ENCODE measurements at regions not wholly inside any gene's neighbourhood (a gene's known extent, or its start where the extent isn't known, plus 50 kb on each side); places are given as distances from the start of the nearest gene placed in this dataset.

- H3K9me3 ChIP-seq (ENCODE audit: control insufficient read depth, low read length), result no peaks in the 10 kb centered on the region
- H3K4me1 ChIP-seq (ENCODE audit: control insufficient read depth, insufficient read depth, low read length), result no peaks in the 10 kb centered on the region
- H3K9ac ChIP-seq (ENCODE audit: low read length), result no peak overlapping the region
- H3K27me3 ChIP-seq (ENCODE audit: control insufficient read depth, insufficient read depth, low read length), result no peaks in the 10 kb centered on the region
- H3K4me3 ChIP-seq (ENCODE audit: low read length), result no peak overlapping the region
- H3K36me3 ChIP-seq (ENCODE audit: control insufficient read depth, insufficient read depth, low read length), result no peaks in the 10 kb centered on the region
Measured at GRCh38 chr6:134596191-134596590, 278.3 kb upstream of the SGK1 start.

- H3K4me1 ChIP-seq (ENCODE audit: control insufficient read depth, insufficient read depth, low read length), result no peaks in the 10 kb centered on the region
- H3K9ac ChIP-seq (ENCODE audit: low read length), result no peak overlapping the region
- no peaks in the 10 kb centered on the region for H3K36me3 ChIP-seq (ENCODE audit: control insufficient read depth, insufficient read depth, low read length)
- H3K4me3 ChIP-seq (ENCODE audit: low read length), result no peak overlapping the region
- no peaks in the 10 kb centered on the region for H3K27me3 ChIP-seq (ENCODE audit: control insufficient read depth, insufficient read depth, low read length)
- H3K9me3 ChIP-seq (ENCODE audit: control insufficient read depth, low read length), result no peaks in the 10 kb centered on the region
Measured at GRCh38 chr6:134594881-134595280, 277.0 kb upstream of the SGK1 start.

GRCh38 chr6:134593887-134594286 is 276.0 kb upstream of the SGK1 start:
- Histone ChIP-seq H3K4me3 (ENCODE audit: low read length) (no peak overlapping the region), H3K4me1 (ENCODE audit: control insufficient read depth, insufficient read depth, low read length) (no peaks in the 10 kb centered on the region), H3K36me3 (ENCODE audit: control insufficient read depth, insufficient read depth, low read length) (no peaks in the 10 kb centered on the region), H3K9ac (ENCODE audit: low read length) (no peak overlapping the region), H3K9me3 (ENCODE audit: control insufficient read depth, low read length) (no peaks in the 10 kb centered on the region), H3K27me3 (ENCODE audit: control insufficient read depth, insufficient read depth, low read length) (no peaks in the 10 kb centered on the region)

GRCh38 chr6:134593442-134593841 is 275.5 kb upstream of the SGK1 start:
- Histone ChIP-seq H3K36me3 (ENCODE audit: control insufficient read depth, insufficient read depth, low read length) (no peaks in the 10 kb centered on the region), H3K9me3 (ENCODE audit: control insufficient read depth, low read length) (no peaks in the 10 kb centered on the region), H3K9ac (ENCODE audit: low read length) (no peak overlapping the region), H3K4me1 (ENCODE audit: control insufficient read depth, insufficient read depth, low read length) (no peaks in the 10 kb centered on the region), H3K4me3 (ENCODE audit: low read length) (no peak overlapping the region), H3K27me3 (ENCODE audit: control insufficient read depth, insufficient read depth, low read length) (no peaks in the 10 kb centered on the region)

DNA sequence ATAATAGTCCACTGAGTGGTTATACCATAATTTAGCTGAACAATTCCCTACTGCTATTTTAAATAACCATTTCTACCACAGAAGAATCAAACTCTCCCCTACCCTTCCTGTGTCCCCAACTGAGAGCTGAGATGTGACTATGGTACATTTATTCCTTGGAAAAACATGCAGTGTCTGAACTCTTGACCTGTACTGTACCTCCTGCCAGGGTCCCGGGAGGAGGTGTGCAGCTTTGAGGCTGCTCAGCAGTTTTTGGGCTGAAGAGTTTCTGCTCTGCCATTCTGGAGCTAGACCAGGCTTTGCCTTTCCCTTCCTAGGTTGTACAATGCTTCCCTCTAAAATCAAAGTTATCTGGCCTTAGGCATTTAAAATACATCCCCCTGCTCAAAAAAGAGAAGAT is 275.1 kb upstream of the SGK1 start:
- Histone ChIP-seq H3K9ac (ENCODE audit: low read length) (no peak overlapping the region), H3K4me3 (ENCODE audit: low read length) (no peak overlapping the region), H3K27me3 (ENCODE audit: control insufficient read depth, insufficient read depth, low read length) (no peaks in the 10 kb centered on the region), H3K4me1 (ENCODE audit: control insufficient read depth, insufficient read depth, low read length) (no peaks in the 10 kb centered on the region), H3K9me3 (ENCODE audit: control insufficient read depth, low read length) (no peaks in the 10 kb centered on the region), H3K36me3 (ENCODE audit: control insufficient read depth, insufficient read depth, low read length) (no peaks in the 10 kb centered on the region)

DNA sequence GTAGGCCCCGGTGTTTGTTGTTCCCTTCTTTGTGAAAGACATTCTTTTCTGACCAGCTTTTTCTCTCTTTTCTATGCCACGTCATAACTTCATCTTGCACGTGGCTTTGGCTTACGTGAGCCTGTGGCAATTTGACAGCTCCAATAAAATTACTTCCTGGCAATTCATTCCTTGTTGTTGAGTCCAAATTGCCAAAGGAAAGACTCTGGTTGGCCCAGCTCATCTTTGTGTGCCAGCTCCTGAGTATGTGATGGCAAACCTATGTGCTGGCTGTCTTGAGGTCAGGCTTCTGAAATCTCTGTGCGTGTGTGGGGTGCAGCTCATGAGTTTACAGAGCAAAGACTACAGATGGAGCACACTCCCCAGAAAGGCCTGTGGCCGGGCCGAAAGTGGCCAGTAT is 272.5 kb upstream of the SGK1 start:
- no peak overlapping the region for H3K4me3 ChIP-seq (ENCODE audit: low read length)
- H3K9me3 ChIP-seq (ENCODE audit: control insufficient read depth, low read length), result no peaks in the 10 kb centered on the region
- no peaks in the 10 kb centered on the region for H3K27me3 ChIP-seq (ENCODE audit: control insufficient read depth, insufficient read depth, low read length)
- no peaks in the 10 kb centered on the region for H3K4me1 ChIP-seq (ENCODE audit: control insufficient read depth, insufficient read depth, low read length)
- no peaks in the 10 kb centered on the region for H3K36me3 ChIP-seq (ENCODE audit: control insufficient read depth, insufficient read depth, low read length)
- no peak overlapping the region for H3K9ac ChIP-seq (ENCODE audit: low read length)

- H3K4me3 ChIP-seq (ENCODE audit: low read length), result no peak overlapping the region
- H3K27me3 ChIP-seq (ENCODE audit: control insufficient read depth, insufficient read depth, low read length), result no peaks in the 10 kb centered on the region
Measured at GRCh38 chr6:134590004-134590403, 272.1 kb upstream of the SGK1 start.

DNA sequence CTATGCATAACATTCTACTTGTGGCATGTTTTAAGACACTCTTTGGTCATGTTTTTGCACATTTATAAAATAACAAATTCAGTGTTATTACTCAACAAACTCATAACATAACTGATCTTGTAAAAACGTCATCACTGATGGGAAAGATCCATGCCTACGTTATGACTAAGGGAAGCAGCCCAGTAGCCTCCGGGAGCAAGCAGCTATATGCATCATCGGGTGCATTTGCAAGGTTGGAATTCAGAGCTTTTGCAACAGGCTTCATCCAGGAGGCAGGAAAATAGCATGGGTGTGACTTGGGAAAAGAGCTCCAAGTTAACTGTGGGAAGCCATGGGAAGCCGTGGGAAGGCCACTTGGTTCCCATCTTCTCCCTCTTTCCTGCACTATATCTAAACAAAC is 271.6 kb upstream of the SGK1 start:
- Histone ChIP-seq H3K4me3 (ENCODE audit: low read length) (no peak overlapping the region), H3K9me3 (ENCODE audit: control insufficient read depth, low read length) (no peaks in the 10 kb centered on the region), H3K4me1 (ENCODE audit: control insufficient read depth, insufficient read depth, low read length) (no peaks in the 10 kb centered on the region), H3K36me3 (ENCODE audit: control insufficient read depth, insufficient read depth, low read length) (no peaks in the 10 kb centered on the region), H3K9ac (ENCODE audit: low read length) (no peak overlapping the region), H3K27me3 (ENCODE audit: control insufficient read depth, insufficient read depth, low read length) (no peaks in the 10 kb centered on the region)

More at GRCh38 chr6:134590004-134590403, 272.1 kb upstream of the SGK1 start:
- H3K4me1 ChIP-seq (ENCODE audit: control insufficient read depth, insufficient read depth, low read length), result no peaks in the 10 kb centered on the region
- H3K9me3 ChIP-seq (ENCODE audit: control insufficient read depth, low read length), result no peaks in the 10 kb centered on the region
- H3K9ac ChIP-seq (ENCODE audit: low read length), result no peak overlapping the region
- H3K36me3 ChIP-seq (ENCODE audit: control insufficient read depth, insufficient read depth, low read length), result no peaks in the 10 kb centered on the region

GRCh38 chr6:134588267-134588666 is 270.4 kb upstream of the SGK1 start:
- H3K9ac ChIP-seq (ENCODE audit: low read length), result no peak overlapping the region
- no peaks in the 10 kb centered on the region for H3K9me3 ChIP-seq (ENCODE audit: control insufficient read depth, low read length)
- no peaks in the 10 kb centered on the region for H3K36me3 ChIP-seq (ENCODE audit: control insufficient read depth, insufficient read depth, low read length)

DNA sequence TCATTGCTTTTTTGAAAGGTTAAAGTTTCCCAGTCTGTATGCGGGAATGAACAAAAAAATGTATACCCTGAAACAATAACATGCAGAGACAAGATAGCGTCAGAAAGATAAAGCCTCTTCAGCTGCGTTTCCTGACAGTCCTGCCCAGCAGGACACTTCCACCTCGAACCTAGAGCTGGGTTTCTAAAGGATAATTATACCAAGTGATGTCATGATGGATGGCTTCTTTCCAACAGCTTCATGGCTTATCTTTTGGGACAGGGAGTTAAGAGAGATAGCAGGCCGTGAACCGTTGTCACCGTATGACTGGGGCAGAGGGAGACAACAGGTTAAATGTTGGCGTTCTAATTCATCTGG is 267.6 kb upstream of the SGK1 start:
- no peaks in the 10 kb centered on the region for H3K27me3 ChIP-seq (ENCODE audit: control insufficient read depth, insufficient read depth, low read length)
- no peaks in the 10 kb centered on the region for H3K4me1 ChIP-seq (ENCODE audit: control insufficient read depth, insufficient read depth, low read length)
- no peak overlapping the region for H3K4me3 ChIP-seq (ENCODE audit: low read length)
- H3K9me3 ChIP-seq (ENCODE audit: control insufficient read depth, low read length), result no peaks in the 10 kb centered on the region
- no peak overlapping the region for H3K9ac ChIP-seq (ENCODE audit: low read length)
- H3K36me3 ChIP-seq (ENCODE audit: control insufficient read depth, insufficient read depth, low read length), result no peaks in the 10 kb centered on the region

More at GRCh38 chr6:134588267-134588666, 270.4 kb upstream of the SGK1 start:
- no peaks in the 10 kb centered on the region for H3K4me1 ChIP-seq (ENCODE audit: control insufficient read depth, insufficient read depth, low read length)
- H3K27me3 ChIP-seq (ENCODE audit: control insufficient read depth, insufficient read depth, low read length), result no peaks in the 10 kb centered on the region
- no peak overlapping the region for H3K4me3 ChIP-seq (ENCODE audit: low read length)

DNA sequence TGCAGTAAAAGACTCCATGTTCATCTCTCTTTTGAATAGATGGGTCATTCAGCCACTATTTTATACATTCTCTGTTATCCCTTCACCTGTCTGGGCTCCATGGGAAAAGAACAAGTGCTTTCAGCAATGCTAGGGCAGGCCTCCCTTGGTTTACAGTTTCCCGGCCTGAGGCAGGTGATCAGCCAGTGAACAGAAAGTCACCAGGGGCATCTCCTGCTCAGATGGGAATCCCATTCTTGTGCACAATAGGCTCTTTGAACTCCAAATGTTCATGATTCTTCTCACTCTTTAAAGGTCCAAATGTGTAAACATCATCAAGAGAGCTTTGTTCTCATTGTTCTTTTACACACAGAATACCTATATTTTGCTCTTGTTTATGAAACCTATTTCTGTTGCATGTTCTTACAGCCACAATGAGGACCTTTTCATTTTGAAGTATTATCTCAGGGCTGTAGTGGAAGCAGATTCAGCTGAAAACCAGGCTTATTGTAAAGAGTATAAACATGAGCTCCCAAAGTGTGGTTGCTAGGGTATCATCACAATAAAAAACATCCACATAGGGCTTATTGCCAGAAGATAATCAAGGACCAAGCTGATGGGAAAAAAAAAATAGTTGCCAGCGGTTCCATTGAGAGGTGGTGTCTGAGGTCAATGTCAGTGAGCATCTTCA is 267.1 kb upstream of the SGK1 start:
- Histone ChIP-seq H3K9me3 (ENCODE audit: control insufficient read depth, low read length) (no peaks in the 10 kb centered on the region), H3K36me3 (ENCODE audit: control insufficient read depth, insufficient read depth, low read length) (no peaks in the 10 kb centered on the region), H3K9ac (ENCODE audit: low read length) (no peak overlapping the region), H3K4me3 (ENCODE audit: low read length) (no peak overlapping the region), H3K27me3 (ENCODE audit: control insufficient read depth, insufficient read depth, low read length) (no peaks in the 10 kb centered on the region), H3K4me1 (ENCODE audit: control insufficient read depth, insufficient read depth, low read length) (no peaks in the 10 kb centered on the region)

DNA sequence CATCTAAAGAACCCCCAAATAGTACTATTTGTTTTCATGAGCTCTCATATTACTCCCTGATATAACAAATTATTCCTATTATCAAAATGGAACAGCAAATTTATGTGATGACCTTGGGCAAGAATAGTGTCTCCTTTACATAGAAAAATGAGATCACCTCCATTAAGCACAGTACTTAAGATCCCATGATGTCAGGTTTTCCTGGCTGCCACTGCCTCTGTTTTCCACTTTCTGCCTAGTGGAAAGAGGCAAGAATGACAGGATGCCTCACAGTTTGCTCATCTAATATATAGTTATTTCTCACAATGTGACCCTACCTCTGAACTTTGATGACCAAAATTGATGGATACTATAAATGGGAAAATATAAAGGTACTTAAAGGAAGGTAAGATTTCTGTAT is 260.1 kb upstream of the SGK1 start:
- H3K27me3 ChIP-seq (ENCODE audit: control insufficient read depth, insufficient read depth, low read length), result no peaks in the 10 kb centered on the region
- H3K36me3 ChIP-seq (ENCODE audit: control insufficient read depth, insufficient read depth, low read length), result no peaks in the 10 kb centered on the region
- H3K4me1 ChIP-seq (ENCODE audit: control insufficient read depth, insufficient read depth, low read length), result no peaks in the 10 kb centered on the region
- H3K4me3 ChIP-seq (ENCODE audit: low read length), result no peak overlapping the region
- no peaks in the 10 kb centered on the region for H3K9me3 ChIP-seq (ENCODE audit: control insufficient read depth, low read length)
- H3K9ac ChIP-seq (ENCODE audit: low read length), result no peak overlapping the region

DNA sequence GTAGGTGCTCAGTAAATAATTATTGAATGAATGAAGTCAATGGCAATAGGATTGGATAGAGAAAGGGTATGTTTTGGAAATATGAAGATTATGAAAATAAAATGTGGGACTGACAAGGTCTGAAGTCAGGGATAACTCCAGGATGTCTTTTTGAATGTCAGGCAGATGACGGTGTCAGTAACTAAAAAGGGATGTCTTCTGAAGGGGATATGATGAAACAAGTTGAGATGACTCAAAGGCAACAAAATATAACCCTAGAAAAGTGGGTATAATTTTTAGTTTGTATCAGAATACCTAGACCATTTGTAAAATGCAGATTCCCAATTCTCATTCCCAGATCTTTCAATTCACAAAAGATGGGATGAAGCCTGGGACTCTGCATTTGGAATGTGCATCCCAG is 257.3 kb upstream of the SGK1 start:
- H3K36me3 ChIP-seq (ENCODE audit: control insufficient read depth, insufficient read depth, low read length), result no peaks in the 10 kb centered on the region
- no peaks in the 10 kb centered on the region for H3K9me3 ChIP-seq (ENCODE audit: control insufficient read depth, low read length)
- H3K4me1 ChIP-seq (ENCODE audit: control insufficient read depth, insufficient read depth, low read length), result no peaks in the 10 kb centered on the region
- no peak overlapping the region for H3K9ac ChIP-seq (ENCODE audit: low read length)
- H3K4me3 ChIP-seq (ENCODE audit: low read length), result no peak overlapping the region
- H3K27me3 ChIP-seq (ENCODE audit: control insufficient read depth, insufficient read depth, low read length), result no peaks in the 10 kb centered on the region
